SK-N-SH treated with all-trans-retinoic acid at 6 μM for 48 hours (cell line): ENCODE measurements at regions not wholly inside any gene's neighbourhood (a gene's known extent, or its start where the extent isn't known, plus 50 kb on each side); places are given as distances from the start of the nearest gene placed in this dataset.

Experiments
- ATAC-seq: fragments of 200-7000 bp; cut with Tn5 transposase; 3 replicates; pipeline ENCODE4 v1.9.1; 2020; ENCODE audit warnings: mild to moderate bottlenecking, moderate library complexity
- ARNTL ChIP-seq: fragments of 450-650 bp; formaldehyde crosslinking; IDR thresholded peaks from 2 replicates; pipeline ENCODE4 v1.5.0; 2020; ENCODE audit warnings: low read depth, mild to moderate bottlenecking, moderate library complexity, borderline replicate concordance
- BACH2 ChIP-seq: fragments of 250-450 bp; sonication (Bioruptor Pico); IDR thresholded peaks from 2 replicates; pipeline ENCODE4 v1.9.0; 2021; ENCODE audit warnings: mild to moderate bottlenecking, borderline replicate concordance
- CREB5 ChIP-seq: fragments of 250-450 bp; sonication (Bioruptor Pico); IDR thresholded peaks from 2 replicates; pipeline ENCODE4 v1.5.1; 2020; ENCODE audit warnings: low read depth, mild to moderate bottlenecking, moderate library complexity
- CSDC2 ChIP-seq: fragments of 250-450 bp; sonication (Bioruptor Pico); IDR thresholded peaks from 2 replicates; pipeline ENCODE4 v1.5.0; 2020; ENCODE audit warnings: mild to moderate bottlenecking, moderate library complexity
- CSRNP3 ChIP-seq: fragments of 250-450 bp; sonication (Bioruptor Pico); IDR thresholded peaks from 2 replicates; pipeline ENCODE4 v1.5.1; 2021; ENCODE audit warnings: mild to moderate bottlenecking, moderate library complexity
- ESRRG ChIP-seq: fragments of 250-450 bp; sonication (Bioruptor Pico); IDR thresholded peaks from 2 replicates; pipeline ENCODE4 v1.6.1; 2021; ENCODE audit warnings: mild to moderate bottlenecking
- ISL1 ChIP-seq: fragments of 250-450 bp; sonication (Bioruptor Pico); IDR thresholded peaks from 2 replicates; pipeline ENCODE4 v2.1.2; 2022; ENCODE audit warnings: mild to moderate bottlenecking, moderate library complexity
- OSR1 ChIP-seq: fragments of 250-450 bp; sonication (Bioruptor Pico); IDR thresholded peaks from 2 replicates; pipeline ENCODE4 v1.8.0; 2022; ENCODE audit warnings: moderate library complexity, mild to moderate bottlenecking, inconsistent platforms
- PATZ1 ChIP-seq: fragments of 250-450 bp; sonication (Bioruptor Pico); IDR thresholded peaks from 2 replicates; pipeline ENCODE4 v1.8.0; 2020; ENCODE audit warnings: mild to moderate bottlenecking, moderate library complexity, borderline replicate concordance
- POU6F1 ChIP-seq: fragments of 250-450 bp; sonication (Bioruptor Pico); IDR thresholded peaks from 2 replicates; pipeline ENCODE4 v1.8.0; 2021; ENCODE audit warnings: low read depth, mild to moderate bottlenecking, moderate library complexity, borderline replicate concordance
- PPARA ChIP-seq: fragments of 250-450 bp; sonication (Bioruptor Pico); IDR thresholded peaks from 2 replicates; pipeline ENCODE4 v1.5.0; 2020; ENCODE audit warnings: mild to moderate bottlenecking, borderline replicate concordance
- SNAI2 ChIP-seq: fragments of 250-450 bp; sonication (Bioruptor Pico); IDR thresholded peaks from 2 replicates; pipeline ENCODE4 v1.5.0; 2020; ENCODE audit warnings: mild to moderate bottlenecking, moderate library complexity
- TCF4 ChIP-seq: fragments of 250-450 bp; sonication (Bioruptor Pico); IDR thresholded peaks from 2 replicates; pipeline ENCODE4 v1.8.0; 2021; ENCODE audit warnings: mild to moderate bottlenecking, moderate library complexity, borderline replicate concordance
- TSHZ2 ChIP-seq: fragments of 250-450 bp; sonication (Bioruptor Pico); IDR thresholded peaks from 2 replicates; pipeline ENCODE4 v1.5.0; 2020; ENCODE audit warnings: mild to moderate bottlenecking, moderate library complexity
- ZNF565 ChIP-seq: fragments of 450-650 bp; formaldehyde crosslinking; conservative IDR thresholded peaks from 2 replicates; pipeline ENCODE4 v1.5.0; 2020; ENCODE audit warnings: low read depth, mild to moderate bottlenecking, moderate library complexity
- ZNF70 ChIP-seq: fragments of 450-650 bp; formaldehyde crosslinking; IDR thresholded peaks from 2 replicates; pipeline ENCODE4 v1.5.0; 2020; ENCODE audit warnings: mild to moderate bottlenecking, moderate library complexity

GRCh38 chr3:72635551-72635950 lies 212.7 kb downstream of the SHQ1 start:
- TF ChIP-seq POU6F1 (CRISPR knock-in tag) (no peak), CSRNP3 (CRISPR knock-in tag) (no peak), CREB5 (CRISPR knock-in tag) (no peak), TCF4 (CRISPR knock-in tag) (no peak), BACH2 (no peak), PPARA (CRISPR knock-in tag) (no peak), OSR1 (CRISPR knock-in tag) (no peak), ISL1 (no peak), TSHZ2 (no peak), ZNF565 (CRISPR knock-in tag) (no peak), ARNTL (no peak), SNAI2 (CRISPR knock-in tag) (no peak), ZNF70 (CRISPR knock-in tag) (no peak), CSDC2 (CRISPR knock-in tag) (no peak)
- TF ChIP-seq, all 23 proteins: peak for 0

GRCh38 chr3:72634128-72634527 lies 214.1 kb downstream of the SHQ1 start:
- ATAC-seq = no peak

More at GRCh38 chr3:72635551-72635950, 212.7 kb downstream of the SHQ1 start:
- no peak for ATAC-seq

More at GRCh38 chr3:72634128-72634527, 214.1 kb downstream of the SHQ1 start:
- no peak for TF ChIP-seq TSHZ2
- no peak for TF ChIP-seq CSDC2 (CRISPR knock-in tag)
- no peak for TF ChIP-seq ISL1
- no peak for TF ChIP-seq ESRRG (CRISPR knock-in tag)
- no peak for TF ChIP-seq CREB5 (CRISPR knock-in tag)
- TF ChIP-seq PPARA (CRISPR knock-in tag) = no peak
- TF ChIP-seq ZNF565 (CRISPR knock-in tag) = no peak
- no peak for TF ChIP-seq SNAI2 (CRISPR knock-in tag)
- no peak for TF ChIP-seq CSRNP3 (CRISPR knock-in tag)
- no peak for TF ChIP-seq PATZ1 (CRISPR knock-in tag)
- TF ChIP-seq, all 23 proteins: peak for 0
